Activated CD4-positive, alpha-beta T cell treated with anti-CD3 and anti-CD28 coated beads, Interleukin-2, amount 50 U/mL, for 24 hours (primary cell): ENCODE measurements at regions not wholly inside any gene's neighbourhood (a gene's known extent, or its start where the extent isn't known, plus 50 kb on each side); places are given as distances from the start of the nearest gene placed in this dataset.
A peak's percentile ranks its signal among the peaks of the same experiment; 100 is the strongest.

Experiments used
- DNase-seq, 2 donors: peaks; one replicate each; pipeline ENCODE4 v3.0.0-alpha.2; 2020; ENCODE audit warnings: low read depth in 1 of 2, low spot score in 1 of 2

DNA sequence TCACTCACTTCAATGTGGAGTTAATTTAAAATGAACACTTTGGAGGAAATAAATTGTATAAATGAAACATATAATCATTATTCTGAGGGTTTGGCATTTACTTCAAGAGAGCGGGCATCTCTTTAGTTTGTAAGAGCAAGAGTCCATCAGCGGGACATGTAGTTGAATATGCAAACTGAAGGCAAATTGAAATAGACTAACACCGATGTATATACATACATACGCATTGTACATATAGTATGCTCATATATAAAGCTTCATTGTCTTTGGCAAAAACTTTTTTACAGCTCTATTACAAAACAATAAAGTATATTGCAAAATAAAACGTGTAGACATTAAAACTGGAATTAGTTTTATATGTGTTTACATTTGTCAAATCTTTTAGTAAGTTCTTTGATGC is 328.9 kb downstream of the LTN1 start:
- DNase-seq = no peak

DNA sequence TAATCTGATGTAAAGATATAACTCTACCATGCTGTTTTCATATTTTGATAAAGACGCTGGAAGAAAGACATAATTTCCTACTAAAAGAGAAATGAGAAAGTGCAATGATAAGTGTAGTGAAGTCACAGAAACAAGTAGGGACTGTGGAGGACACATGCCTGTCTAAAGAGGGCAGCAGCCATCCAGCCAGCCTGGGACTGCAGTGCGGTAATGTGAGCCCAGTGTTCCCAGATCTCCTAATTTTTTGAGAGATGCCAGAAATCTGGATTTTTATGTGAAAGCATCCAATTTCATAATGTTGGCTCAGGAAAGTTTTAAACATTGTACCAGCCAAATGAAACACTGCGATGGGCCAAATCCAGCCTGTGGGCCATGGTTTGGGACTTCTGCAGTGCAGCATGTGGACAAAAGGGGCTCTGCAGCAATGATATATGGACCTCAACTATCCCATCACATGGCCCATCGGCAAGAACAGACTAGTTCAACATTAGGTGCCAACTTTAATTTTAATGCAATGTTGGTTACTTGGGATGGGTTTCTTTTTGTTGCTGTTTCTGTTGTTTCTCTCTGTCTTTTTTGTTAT is 329.5 kb downstream of the LTN1 start:
- no peak for DNase-seq

DNA sequence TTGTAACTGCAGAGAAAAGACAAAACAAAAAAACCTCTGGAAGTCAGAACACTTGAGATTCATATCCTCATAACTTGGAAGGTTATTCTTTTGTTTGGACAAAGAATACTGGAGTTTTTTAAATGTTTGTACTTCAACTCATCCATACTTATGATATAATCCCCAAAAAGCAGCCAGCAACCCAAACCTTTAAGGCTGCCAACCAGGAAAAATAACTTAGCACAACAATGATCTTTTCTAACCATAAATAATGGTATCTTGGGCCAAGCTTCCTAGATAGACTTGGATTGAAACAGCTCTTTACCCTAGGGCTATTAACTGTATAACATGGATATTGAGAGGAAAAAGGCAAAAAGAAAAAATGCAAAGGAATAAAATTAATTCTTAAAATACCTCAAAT is 335.1 kb downstream of the LTN1 start:
- DNase-seq = no peak

DNA sequence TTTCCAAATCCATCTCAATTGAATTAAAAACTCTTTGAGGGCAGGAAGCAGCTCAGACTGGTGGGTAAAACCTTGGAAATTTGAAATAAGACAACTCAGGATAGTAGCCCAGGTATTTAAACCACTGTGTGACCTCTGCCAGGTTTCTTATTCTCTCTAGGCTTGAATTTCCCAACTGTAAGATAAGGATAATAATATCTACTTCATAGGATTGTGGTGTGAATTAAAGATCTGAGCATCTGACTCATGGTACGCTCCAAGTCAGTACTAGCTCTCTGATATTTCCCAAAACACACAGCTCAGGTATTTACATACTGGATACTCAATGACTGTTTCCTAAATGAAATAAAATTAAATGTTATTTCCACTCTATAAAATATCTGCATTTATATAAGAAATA is 337.2 kb downstream of the LTN1 start:
- no peak for DNase-seq

DNA sequence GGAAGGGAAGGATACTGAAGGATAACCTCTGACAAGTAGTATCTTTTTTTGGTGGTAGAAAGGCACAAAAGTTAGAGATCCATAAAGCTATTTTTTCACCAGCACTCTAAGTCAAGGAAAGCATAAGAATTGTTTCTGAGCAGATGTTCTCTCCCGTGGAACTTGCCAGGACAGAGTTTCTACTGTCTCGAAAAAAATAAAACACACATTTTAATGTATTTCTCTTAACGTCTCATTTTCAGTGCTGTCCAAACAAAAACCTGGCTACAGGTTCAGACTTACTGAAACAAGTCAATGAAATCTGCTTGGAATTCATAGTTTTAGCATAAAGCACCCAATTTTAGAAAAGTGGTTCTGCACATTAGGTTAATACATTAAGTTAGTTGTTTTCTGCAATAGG is 338.3 kb downstream of the LTN1 start:
- no peak for DNase-seq

DNA sequence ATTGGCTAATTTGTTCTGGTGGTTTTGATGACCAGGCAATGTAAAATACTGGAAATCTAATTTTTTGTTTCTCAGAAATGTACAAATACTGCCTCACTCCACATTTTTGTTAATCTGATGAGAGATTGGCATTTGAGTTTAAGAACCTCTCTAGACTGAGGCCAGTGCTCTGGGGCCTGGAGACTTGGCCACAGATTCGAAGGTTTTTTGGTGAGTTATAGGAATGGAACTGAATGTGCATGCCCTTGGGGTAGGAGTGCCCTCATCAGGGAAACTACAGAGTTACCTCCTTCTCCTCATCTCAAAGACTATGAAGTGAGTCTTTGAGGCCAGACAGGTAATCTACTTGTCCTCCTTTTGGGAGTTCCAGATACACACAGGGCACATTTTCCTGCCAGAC is 347.9 kb downstream of the LTN1 start:
- no peak for DNase-seq

DNA sequence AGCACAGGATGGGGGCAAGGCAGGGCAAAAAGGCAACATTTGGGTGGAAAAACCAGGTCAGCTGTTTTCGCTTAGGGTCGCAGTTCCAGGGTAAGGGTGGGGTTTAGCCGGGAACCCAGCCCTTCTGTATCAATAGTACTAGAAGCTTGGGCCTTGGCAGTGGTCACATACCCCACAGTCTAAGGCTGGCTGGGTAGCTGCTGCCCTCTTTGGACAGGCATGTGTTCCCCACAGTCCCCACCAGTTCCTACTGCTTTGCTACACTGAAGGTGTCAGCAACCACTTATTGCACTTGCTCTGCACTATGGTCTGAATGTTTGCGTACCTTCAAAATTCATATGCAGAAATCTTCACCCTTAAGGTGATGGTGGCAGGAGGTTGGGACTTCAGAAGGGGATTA is 349.8 kb downstream of the LTN1 start:
- DNase-seq = no peak

DNA sequence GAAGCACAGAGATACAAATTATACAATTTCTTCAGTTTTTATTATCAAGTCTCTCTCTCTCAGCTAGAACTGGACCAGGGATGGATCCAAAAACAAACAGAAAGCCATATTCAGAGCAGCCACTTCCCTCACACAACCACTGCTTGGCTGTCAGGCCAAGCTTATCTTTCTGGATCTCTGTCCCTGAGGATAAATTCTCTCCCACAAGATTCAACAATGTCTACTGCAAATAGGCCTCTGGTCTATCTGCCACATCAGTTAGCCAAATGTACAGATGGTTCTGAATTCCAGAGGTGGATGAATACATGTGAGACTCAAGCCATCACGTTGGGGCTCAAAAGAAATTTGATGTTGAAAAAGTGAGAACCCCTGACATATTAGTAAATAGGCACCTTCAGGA is 350.9 kb downstream of the LTN1 start:
- no peak for DNase-seq

DNA sequence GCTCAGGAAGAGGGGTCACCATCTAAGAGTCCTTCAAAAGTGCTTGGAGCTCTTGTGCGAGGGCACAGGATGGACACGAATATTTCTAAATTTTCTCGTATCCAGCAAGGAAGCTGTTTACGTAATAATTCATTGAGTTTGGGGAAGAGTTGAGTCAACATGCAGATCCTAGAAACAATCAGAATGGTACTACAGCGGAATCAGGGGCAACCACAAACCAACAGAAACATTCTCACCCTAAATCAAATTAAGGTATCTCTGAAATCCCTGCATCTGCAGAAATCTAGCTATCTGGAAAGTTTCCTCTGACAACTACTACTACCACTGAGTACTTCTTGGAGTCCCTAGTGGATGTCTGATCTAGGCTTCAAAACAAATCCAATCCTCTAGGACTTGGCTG is 352.4 kb downstream of the LTN1 start:
- no peak for DNase-seq

DNA sequence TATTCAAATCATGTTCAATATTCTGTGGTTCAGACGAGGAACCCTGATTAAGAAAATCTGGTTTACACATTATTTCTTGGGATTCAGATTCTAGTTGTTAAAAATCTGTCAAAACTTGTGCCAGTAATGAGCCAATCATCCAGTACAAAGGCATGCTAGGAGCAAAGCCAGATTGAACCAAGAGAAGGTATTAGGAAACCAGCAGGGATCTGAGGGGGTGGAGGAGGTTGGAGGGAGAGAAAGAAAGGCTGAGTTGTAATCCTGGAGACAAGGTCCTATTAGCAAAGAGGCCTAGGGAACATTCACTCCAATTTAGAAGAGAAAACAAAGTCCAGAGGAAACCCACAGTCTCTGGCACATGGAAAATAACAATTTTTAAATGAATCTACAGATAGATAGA is 352.9 kb downstream of the LTN1 start:
- no peak for DNase-seq

DNA sequence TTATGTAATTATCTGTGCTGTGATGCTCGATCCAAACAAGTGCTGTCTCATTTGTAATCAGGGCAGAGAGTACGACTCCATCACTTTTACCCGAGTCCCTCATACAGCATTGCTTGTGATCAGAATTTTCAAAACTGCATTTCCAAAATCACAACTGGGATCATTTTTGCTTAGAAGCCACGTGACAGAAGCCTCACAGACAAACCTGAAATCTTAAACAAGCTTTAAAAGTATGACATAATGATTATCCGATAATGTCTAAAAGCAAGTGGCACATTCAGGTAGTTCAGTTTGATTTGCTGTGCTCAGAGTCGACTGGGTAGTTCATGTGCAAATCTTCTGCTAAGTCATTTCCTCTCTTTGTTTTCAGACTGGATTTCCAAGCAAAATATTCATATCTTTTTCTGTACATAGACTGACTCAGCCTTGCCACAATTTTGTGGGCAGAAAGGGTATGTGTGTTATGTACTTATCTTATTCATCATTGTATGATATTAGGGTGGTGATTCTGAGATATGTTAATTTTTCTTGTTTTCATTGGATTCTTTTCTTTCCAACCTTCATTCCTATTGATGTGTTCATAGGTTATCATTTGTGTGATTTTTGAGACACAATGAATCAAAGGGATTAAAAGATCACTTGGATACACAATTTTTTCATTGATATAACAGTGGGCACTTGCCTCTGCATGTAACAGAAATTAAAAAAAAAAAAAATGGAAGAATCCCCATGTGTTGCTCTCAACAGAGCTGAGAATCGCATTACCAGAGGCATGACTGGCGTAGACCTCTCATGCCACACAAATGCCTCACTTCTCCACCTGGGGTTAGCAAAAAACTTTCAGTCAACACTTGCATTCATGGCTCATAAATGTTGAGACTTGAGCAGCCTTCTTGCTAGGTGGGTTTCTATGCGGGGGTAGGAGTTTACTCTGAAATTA is 355.7 kb downstream of the LTN1 start:
- peak in 1 of 2 donors; percentile 6 for DNase-seq

DNA sequence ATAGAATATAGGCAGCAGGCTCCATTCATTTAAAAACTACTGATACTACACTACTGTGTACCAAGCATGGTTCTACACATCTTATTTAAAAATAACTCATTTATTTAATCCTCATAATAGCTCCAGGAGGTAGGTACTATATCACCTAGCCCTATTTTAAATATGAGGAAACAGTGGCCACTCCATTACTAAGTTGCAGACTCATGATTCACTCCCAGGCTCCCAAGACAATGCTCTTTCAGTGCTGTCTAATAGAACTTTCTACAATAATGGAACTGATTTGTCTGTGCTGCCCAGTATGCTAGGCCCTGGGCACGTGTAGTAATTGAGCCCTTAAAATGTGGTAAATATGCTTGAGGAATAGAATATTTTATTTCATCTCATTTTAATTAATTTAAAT is 357.1 kb downstream of the LTN1 start:
- DNase-seq = no peak

DNA sequence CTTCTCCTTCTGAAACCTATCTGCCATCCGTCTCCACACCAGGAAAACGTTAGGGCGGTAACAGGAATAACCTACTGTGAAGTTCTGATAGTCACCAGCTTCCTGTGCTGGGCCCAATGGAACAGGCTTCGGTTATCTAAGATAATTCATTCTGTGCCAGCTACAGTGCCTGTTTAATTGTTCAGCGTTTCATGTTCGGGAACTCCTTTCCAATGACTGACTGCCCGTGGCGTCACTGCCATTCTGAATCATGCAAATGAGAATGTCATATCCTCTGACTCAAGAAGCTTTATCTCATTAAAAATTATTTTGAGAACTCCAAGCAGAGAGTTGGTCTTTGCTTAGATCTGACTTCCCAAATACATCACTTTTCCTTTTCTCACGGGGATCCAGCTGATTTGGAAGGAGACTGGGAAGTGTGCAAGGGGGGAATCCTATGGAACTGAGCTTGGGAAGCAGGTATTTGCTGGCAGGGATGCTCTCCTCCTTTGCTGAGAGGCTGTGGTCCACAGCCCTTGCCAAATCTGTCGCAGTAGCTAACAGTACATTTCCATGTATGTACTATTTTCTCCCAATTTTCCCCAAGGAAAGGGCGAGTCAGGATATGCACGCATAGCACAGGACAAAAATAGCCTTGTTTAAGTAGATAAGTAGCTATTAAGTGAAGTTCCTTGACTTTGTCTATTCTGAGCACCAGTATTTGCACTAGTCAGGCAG is 358.7 kb downstream of the LTN1 start:
- DNase-seq = no peak

DNA sequence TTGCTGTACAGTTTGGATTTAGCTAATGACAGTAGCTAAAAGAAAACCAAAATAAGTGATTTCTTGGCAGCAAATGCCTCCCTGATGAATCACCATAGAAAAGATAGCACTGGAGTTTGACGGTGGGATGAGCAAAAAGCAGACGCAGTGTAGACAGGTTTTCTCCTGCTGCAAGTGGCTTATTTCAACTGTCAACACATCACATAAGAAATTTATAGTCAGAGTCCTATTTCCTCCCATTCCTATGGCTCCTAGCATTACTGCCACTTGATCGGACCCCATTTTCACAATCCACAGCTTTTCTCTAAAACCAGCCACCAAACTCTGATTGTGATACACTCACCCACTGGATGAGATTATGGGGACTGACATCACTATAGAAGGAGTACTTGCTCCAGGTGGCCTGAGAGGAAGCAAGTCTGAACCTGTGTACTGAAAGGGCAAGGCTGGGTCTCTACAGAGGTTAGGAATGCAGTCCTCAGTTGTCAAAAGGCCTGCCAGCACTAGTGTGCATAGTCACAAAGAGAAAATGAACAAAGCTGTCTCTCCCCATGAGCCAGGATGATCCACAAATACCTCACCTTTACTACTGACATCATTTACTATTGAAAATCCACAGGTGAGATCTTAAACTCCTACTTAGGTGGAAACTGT is 359.8 kb downstream of the LTN1 start:
- DNase-seq = no peak

DNA sequence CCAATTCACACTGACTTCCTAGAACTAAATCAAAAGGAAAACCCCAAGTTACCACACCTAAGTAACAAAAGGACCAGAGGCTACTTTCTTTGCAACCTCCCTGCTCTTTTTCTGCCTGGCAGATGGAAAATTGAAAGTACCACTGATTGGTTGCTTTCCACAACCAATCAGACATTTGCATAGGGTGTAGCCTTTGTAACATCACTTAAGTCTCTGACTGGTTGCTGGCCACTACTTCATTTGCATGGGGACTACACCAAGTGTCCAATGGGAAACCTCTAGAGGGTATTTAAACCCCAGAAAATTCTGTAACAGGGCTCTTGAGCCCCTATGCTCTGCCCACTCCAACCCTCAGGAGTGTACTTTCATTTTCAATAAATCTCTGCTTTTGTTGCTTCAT is 365.0 kb downstream of the LTN1 start:
- DNase-seq = no peak

DNA sequence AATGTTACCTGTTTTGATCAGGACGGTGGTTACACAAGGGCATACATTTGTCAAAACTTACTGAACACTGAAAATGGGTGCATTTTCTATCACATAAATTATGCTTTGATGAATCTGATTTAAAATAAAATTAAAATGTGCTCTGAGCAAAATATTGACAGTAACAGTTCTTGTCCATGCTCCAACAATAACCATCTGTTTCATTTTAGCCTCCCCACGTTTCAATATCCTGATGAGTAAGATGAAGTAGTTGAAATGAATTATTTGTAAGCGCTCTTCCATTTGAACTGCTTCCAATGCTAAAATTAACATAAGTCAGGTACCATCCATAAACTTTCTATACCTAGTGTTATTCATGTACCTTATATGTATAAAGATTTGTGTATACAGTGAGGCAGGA is 365.4 kb downstream of the LTN1 start:
- DNase-seq = no peak

DNA sequence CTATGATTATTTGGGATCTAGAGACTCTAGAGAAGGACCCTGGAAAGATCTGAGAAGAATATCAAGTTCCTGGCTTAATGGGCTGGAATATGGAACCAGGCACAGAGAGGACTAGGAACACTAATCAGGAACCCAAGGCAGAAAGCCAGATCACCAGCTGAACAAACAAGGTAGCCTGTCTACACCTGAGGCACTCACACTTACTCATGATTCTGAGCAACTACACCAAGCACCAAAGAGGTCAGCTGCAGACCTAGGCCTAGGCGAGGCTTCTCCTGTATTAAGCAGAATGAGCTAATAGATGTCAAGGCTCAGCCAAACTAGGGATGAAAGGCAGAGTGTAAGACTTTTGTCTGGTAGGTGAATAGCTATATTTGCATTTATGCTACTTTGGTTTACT is 368.1 kb downstream of the LTN1 start:
- no peak for DNase-seq

DNA sequence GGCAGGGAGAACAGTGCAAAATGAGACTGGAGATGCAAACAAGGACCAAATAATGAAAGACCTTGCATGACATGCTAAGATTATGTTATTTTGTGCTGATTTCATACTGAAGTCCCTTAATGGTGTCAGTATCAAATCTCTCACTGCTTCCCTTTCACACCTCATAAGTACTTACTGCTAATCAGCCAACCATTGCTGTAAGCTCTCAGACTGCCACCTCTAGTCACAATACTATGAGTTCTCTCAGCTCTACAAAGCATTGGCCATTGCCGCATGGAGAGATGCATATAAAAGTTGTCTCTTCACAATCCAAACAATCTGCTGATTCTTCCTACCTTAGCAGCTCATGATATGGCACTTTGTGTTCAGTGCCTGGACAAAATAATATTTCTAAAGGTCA is 375.4 kb downstream of the LTN1 start:
- no peak for DNase-seq

DNA sequence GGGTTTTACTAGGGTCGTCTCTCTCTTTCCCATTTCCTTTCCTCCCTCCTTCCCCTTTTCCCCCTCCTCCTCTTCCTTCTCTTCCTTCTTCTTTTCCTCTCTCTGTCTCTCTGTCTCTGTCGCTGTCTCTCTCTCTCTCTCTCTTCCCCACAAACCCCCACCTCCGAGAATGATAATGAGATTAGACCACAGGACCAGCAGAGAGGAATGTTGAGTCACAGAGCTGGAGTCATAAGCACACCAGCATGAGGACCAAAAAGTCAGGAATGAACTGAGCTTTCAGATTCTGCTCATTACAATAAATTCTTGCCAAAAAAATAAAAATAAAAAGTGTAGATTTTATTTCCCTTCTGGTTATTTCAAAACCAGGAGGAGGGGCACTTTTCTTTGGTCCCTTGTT is 377.4 kb downstream of the LTN1 start:
- no peak for DNase-seq

DNA sequence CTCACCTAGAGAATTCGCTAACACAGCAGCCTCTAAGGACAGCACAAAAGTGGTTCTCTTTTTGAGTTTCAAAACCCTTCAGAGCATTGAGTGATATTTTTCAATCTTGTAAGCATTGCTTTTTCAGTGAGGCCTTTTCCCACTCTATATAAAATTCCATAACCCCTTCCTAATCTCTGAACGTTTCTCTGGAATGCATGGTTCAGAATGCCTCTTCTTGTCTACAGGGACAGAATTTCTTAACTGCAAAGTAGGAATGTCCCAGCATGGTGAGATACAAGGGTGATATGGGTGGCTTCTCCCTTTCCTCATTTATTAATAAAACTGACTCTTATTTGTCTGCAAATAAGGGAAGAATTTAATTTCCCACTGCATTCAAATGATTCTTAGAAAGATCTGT is 377.9 kb downstream of the LTN1 start:
- no peak for DNase-seq

DNA sequence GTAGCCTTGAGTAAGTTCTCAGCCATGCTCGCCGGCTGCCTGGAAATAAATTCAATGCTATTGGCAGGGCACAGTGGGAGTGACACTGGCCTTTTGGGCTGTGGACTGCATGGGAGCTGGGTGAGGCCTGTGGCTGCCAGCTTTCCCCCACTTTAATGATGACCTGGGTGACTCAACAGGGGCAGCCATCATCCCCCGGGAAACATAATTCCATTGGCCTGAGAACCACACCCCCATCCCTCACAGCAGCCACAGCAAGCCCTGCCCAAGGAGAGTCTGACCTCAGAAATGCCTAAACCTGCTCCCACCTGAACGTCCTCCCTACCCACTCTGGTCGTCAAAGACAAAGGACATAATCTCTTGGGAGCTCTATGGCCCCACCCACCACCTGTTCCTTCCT is 384.0 kb downstream of the LTN1 start:
- no peak for DNase-seq

DNA sequence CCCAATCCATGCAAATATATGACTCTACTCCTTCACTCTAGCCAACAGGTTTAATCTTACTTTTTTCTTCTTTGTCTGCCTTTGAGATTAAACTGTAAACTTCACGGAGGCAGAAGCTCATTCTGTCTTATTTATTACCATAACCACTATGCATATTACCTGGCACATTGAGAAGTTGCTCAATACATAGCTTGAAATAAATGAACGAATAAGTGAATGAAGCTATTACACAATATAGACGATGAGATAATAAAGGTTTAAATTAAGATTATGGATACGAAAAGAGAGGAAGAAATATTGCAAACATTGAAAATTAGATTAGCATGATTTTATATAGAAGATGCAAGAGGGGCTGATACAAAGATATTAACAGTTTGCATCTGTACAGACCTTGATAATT is 385.1 kb downstream of the LTN1 start:
- DNase-seq = no peak
